ENCODE measurements at regions not wholly inside any gene's neighbourhood (a gene's known extent, or its start where the extent isn't known, plus 50 kb on each side); places are given as distances from the start of the nearest gene placed in this dataset.

DNA sequence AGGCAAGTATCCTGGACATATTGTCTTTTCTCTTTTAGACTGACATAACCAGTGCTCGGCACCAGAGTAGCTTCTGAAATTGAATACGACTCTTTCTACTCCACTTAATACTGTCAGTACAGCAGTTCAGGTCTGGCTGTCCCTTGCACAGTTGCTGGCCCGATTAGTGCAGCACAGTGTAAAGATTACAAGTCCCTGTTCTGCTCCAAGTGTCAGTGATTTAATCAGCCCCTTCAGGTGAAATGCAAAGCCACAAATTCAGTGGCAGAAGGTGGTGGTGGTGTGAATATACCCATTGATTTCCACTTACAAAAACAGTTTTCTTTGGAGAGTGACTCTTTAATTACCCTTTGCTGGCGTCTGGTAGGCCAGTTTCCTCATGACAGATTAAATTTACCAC is 545.4 kb downstream of the ADGRL2 start:
- Mint-ChIP-seq H3K27ac (ENCODE audit: unreplicated experiment) (no peak overlapping the region), H3K36me3 (ENCODE audit: low read depth) (peaks cover 11% of the 10 kb centered on the region), H3K4me1 (peaks cover 7% of the 10 kb centered on the region), H3K9me3 (peaks cover 13% of the 10 kb centered on the region), H3K27me3 (ENCODE audit: low read depth) (no peaks in the 10 kb centered on the region), H3K4me3 (no peak overlapping the region)
- DNase-seq (ENCODE audit: low read depth, low spot score): no peak
- TF ChIP-seq, protein P1, sequence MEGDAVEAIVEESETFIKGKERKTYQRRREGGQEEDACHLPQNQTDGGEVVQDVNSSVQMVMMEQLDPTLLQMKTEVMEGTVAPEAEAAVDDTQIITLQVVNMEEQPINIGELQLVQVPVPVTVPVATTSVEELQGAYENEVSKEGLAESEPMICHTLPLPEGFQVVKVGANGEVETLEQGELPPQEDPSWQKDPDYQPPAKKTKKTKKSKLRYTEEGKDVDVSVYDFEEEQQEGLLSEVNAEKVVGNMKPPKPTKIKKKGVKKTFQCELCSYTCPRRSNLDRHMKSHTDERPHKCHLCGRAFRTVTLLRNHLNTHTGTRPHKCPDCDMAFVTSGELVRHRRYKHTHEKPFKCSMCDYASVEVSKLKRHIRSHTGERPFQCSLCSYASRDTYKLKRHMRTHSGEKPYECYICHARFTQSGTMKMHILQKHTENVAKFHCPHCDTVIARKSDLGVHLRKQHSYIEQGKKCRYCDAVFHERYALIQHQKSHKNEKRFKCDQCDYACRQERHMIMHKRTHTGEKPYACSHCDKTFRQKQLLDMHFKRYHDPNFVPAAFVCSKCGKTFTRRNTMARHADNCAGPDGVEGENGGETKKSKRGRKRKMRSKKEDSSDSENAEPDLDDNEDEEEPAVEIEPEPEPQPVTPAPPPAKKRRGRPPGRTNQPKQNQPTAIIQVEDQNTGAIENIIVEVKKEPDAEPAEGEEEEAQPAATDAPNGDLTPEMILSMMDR (conservative IDR thresholded peaks at IDR 0.05): no peak

DNA sequence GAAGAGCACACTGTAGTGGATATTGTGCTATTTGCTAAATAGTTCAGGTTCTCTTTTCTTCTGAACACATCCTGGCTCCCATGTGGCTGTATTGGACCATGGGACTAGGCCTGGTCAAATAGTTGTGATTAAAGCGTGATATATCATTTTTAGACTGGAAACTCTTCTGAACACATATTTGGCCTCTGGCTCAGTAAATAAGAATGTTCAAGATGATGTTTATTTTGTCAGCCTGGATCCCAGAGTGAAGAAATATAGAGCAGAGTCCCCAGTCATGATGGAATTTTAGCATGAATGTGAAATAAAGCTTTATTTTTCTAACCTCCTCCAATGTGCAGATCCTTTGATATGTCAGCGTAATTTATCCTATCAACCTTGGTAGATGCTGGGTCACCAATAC is 542.6 kb downstream of the ADGRL2 start:
- no peak for DNase-seq (ENCODE audit: low read depth, low spot score)
- Mint-ChIP-seq H3K4me1 (peaks cover 7% of the 10 kb centered on the region), H3K27me3 (ENCODE audit: low read depth) (no peaks in the 10 kb centered on the region), H3K9me3 (peaks cover 3% of the 10 kb centered on the region), H3K27ac (ENCODE audit: unreplicated experiment) (no peak overlapping the region), H3K36me3 (ENCODE audit: low read depth) (no peaks in the 10 kb centered on the region), H3K4me3 (no peak overlapping the region)
- TF ChIP-seq, protein P1 (conservative IDR thresholded peaks at IDR 0.05): no peak

DNA sequence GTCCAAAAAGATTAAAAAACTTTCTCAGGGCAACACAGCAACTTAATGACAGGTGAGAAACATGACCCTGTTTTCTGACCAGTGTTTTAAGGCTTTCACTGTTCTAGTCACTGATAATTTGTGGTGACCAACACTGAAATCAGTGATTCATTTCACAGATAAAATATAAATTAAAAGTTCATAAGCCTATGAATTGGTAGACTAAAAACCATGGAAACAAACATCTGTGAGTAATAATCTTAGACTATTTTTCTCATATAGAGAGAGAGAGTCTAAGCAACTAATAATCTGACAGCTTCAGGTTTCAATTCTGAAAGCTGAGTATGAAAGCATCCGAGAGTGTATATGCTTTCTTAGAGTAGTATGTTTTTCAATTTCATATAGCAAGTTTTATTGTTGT is 536.9 kb downstream of the ADGRL2 start:
- TF ChIP-seq, protein P1 (conservative IDR thresholded peaks at IDR 0.05): no peak
- no peak overlapping the region for H3K27ac Mint-ChIP-seq (ENCODE audit: unreplicated experiment)
- H3K4me1 Mint-ChIP-seq: no peaks in the 10 kb centered on the region
- no peaks in the 10 kb centered on the region for H3K36me3 Mint-ChIP-seq (ENCODE audit: low read depth)
- H3K27me3 Mint-ChIP-seq (ENCODE audit: low read depth): no peaks in the 10 kb centered on the region
- peaks cover 3% of the 10 kb centered on the region for H3K9me3 Mint-ChIP-seq
- H3K4me3 Mint-ChIP-seq: no peak overlapping the region
- no peak for DNase-seq (ENCODE audit: low read depth, low spot score)

DNA sequence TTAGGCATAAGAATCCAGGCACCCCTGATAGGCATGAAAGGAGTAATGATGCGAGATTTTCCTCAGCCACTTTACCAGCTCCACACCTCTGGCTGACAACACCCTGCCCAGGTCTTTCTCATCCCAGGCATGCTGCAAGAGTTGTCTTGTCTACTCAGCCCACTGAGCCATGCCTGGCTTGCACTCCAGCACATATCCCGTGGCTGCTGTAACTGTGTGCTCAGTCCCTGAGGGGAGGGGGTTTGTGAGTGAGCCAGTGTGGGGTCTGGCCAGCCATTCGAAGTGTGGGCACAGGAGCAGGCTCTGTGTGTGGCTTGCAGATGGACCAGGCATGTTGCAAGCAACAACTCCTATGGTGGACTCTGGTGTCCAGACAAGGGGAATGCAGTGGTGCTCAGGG is 529.6 kb downstream of the ADGRL2 start:
- TF ChIP-seq, protein P1 (conservative IDR thresholded peaks at IDR 0.05): no peak
- DNase-seq (ENCODE audit: low read depth, low spot score): no peak
- H3K27me3 Mint-ChIP-seq (ENCODE audit: low read depth): no peaks in the 10 kb centered on the region

DNA sequence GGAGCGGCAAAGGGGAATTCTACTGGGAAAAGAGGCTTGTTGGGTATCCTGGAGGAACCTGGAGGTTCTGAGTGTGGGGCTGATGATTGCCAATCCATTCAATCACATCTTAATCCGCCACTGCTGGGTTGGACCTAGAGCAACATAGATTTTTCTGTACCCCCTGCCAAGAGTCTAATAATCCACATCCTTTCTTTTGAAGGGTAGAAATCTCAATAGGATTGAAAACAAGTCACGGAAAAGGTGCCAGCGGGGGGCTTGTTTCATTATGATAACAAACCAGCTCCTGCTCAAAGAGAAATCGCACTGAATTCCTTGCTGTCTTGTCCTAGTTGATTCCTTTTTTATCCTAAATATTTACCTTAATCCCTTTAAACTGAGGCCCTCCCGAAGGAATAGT is 528.5 kb downstream of the ADGRL2 start:
- Mint-ChIP-seq H3K36me3 (ENCODE audit: low read depth) (no peaks in the 10 kb centered on the region), H3K4me1 (no peaks in the 10 kb centered on the region), H3K27ac (ENCODE audit: unreplicated experiment) (peak overlapping the region; percentile 32), H3K4me3 (no peak overlapping the region), H3K9me3 (peaks cover 3% of the 10 kb centered on the region), H3K27me3 (ENCODE audit: low read depth) (no peaks in the 10 kb centered on the region)
- TF ChIP-seq, protein P1 (conservative IDR thresholded peaks at IDR 0.05): no peak
- DNase-seq (ENCODE audit: low read depth, low spot score): no peak

More for the DNA sequence above, 529.6 kb downstream of the ADGRL2 start:
- peaks cover 3% of the 10 kb centered on the region for H3K9me3 Mint-ChIP-seq
- no peaks in the 10 kb centered on the region for H3K4me1 Mint-ChIP-seq
- no peak overlapping the region for H3K27ac Mint-ChIP-seq (ENCODE audit: unreplicated experiment)
- no peak overlapping the region for H3K4me3 Mint-ChIP-seq
- H3K36me3 Mint-ChIP-seq (ENCODE audit: low read depth): no peaks in the 10 kb centered on the region
